DND-41 (cell line): ENCODE measurements at regions not wholly inside any gene's neighbourhood (a gene's known extent, or its start where the extent isn't known, plus 50 kb on each side); places are given as distances from the start of the nearest gene placed in this dataset.

Experiments
- ATAC-seq: fragments of 200-7000 bp; cut with Tn5 transposase; 3 replicates; pipeline ENCODE4 v1.9.1; 2021; ENCODE audit warnings: low read depth; ENCODE audit not compliant: insufficient read depth
- DNase-seq: peaks from one replicate; pipeline ENCODE4 v3.0.0-alpha.2; 2020
- H2AFZ ChIP-seq: 2 replicates; pipeline ENCODE4 v1.6.0; 2012; ENCODE audit warnings: low read depth, low read length
- H3K27ac ChIP-seq: 2 replicates; pipeline ENCODE4 v1.5.1; 2012; ENCODE audit warnings: low read length, inconsistent platforms
- H3K27me3 ChIP-seq: fragments of 200-600 bp; sonication (generic); 2 replicates; pipeline ENCODE4 v1.6.0; 2012; ENCODE audit warnings: low read length, mild to moderate bottlenecking, inconsistent platforms; ENCODE audit not compliant: insufficient read depth, poor library complexity
- H3K36me3 ChIP-seq: 2 replicates; pipeline ENCODE4 v1.5.1; 2012; ENCODE audit warnings: low read length, inconsistent platforms; ENCODE audit not compliant: insufficient read depth
- H3K4me1 ChIP-seq: 2 replicates; pipeline ENCODE4 v1.5.1; 2012; ENCODE audit warnings: mild to moderate bottlenecking, low read length; ENCODE audit not compliant: insufficient read depth
- H3K4me2 ChIP-seq: 2 replicates; pipeline ENCODE4 v1.6.0; 2012; ENCODE audit warnings: mild to moderate bottlenecking, moderate library complexity, low read length, inconsistent platforms; ENCODE audit not compliant: insufficient read depth
- H3K4me3 ChIP-seq, 2 experiments: fragments of 200-600 bp in 1 of 2; shearing (Covaris generic) in 1 of 2; 2 replicates each; pipeline ENCODE4 v1.5.1; 2012 to 2016; ENCODE audit warnings: inconsistent platforms in 2 of 2, low read length in 2 of 2, mild to moderate bottlenecking in 2 of 2, low read depth in 1 of 2, moderate library complexity in 1 of 2
- H3K79me2 ChIP-seq: 2 replicates; pipeline ENCODE4 v1.6.0; 2012; ENCODE audit warnings: low read length, inconsistent platforms; ENCODE audit not compliant: insufficient read depth
- H3K9ac ChIP-seq: 2 replicates; pipeline ENCODE4 v1.6.0; 2012; ENCODE audit warnings: low read depth, mild to moderate bottlenecking, inconsistent platforms, low read length, moderate library complexity
- H3K9me3 ChIP-seq: 2 replicates; pipeline ENCODE4 v1.5.1; 2012; ENCODE audit warnings: low read length, moderate library complexity, mild to moderate bottlenecking, inconsistent platforms; ENCODE audit not compliant: insufficient read depth, severe bottlenecking
- H4K20me1 ChIP-seq: 2 replicates; pipeline ENCODE4 v1.6.0; 2012; ENCODE audit warnings: low read length; ENCODE audit not compliant: insufficient read depth
- CTCF ChIP-seq: IDR thresholded peaks from 2 replicates; pipeline ENCODE4 v1.5.1; 2012; ENCODE audit warnings: borderline replicate concordance, low read length, moderate library complexity, mild to moderate bottlenecking; ENCODE audit not compliant: poor library complexity, severe bottlenecking; ENCODE audit errors: extremely low read depth
- EZH2 ChIP-seq: IDR thresholded peaks from 3 replicates; pipeline ENCODE4 v1.6.1; 2012; ENCODE audit warnings: borderline replicate concordance, low read depth, mild to moderate bottlenecking, moderate library complexity, low read length, inconsistent platforms; ENCODE audit not compliant: severe bottlenecking

DNA sequence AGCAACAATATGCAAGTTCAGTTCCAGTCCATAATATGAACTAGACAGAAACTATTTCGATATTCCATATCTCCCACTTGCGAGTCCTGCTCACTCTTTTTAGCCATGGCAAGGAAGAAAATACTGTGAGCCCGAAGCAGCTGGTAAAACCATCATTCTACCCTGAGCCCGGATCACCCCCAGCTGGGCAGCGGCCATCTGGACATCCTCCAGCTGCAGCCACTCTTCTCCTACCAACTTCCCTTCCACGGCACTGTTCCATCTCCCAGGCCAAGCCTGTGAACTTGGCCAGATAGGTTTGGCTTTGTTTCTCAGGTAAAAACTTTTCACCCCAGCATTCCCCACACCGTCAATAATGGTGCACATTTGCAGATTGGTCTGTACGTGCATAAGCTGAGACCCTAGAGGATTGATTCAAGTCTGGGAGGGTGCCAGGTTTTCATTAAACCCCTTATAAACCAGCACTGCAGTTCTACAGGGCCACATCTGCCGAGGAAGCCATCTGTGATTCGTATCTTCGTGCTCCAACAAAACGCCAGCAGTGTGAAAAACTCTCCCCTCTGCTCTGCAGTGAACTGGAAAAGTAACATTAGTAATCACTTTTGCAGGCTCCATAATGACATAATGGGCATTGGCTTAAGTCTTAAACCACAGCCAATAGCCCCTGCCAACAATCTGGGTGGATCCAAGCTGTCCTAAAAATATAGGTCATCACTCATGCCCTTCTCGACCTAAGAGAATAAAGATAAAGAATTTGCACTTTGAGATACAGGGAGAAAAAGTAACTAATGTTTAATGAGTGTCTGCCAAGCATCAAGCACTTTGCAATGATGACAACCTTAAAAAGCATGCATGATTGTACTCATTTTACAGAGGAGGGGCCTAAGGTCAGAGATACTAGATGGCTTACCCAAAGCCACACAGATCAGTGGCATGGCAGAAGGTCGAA is 205.1 kb downstream of the PLPP3 start:
- TF ChIP-seq CTCF (no peak), EZH2 (no peak)
- no peaks in the 10 kb centered on the region for H4K20me1 ChIP-seq
- no peaks in the 10 kb centered on the region for H3K79me2 ChIP-seq
- no peak overlapping the region for H3K9ac ChIP-seq
- no peaks in the 10 kb centered on the region for H3K27me3 ChIP-seq
- no peak overlapping the region for H2AFZ ChIP-seq
- H3K4me3 ChIP-seq: no peak overlapping the region
- H3K4me1 ChIP-seq: peaks cover 9% of the 10 kb centered on the region
- DNase-seq: no peak
- no peaks in the 10 kb centered on the region for H3K36me3 ChIP-seq
- no peaks in the 10 kb centered on the region for H3K9me3 ChIP-seq
- no peak overlapping the region for H3K27ac ChIP-seq
- no peak overlapping the region for H3K4me2 ChIP-seq
- no peak for ATAC-seq

GRCh38 chr1:56370513-56370912 is 208.8 kb downstream of the PLPP3 start:
- ATAC-seq (no peak), DNase-seq (no peak)
- Histone ChIP-seq H4K20me1 (no peaks in the 10 kb centered on the region), H3K27me3 (no peaks in the 10 kb centered on the region), H3K79me2 (no peaks in the 10 kb centered on the region), H3K36me3 (no peaks in the 10 kb centered on the region), H3K27ac (no peak overlapping the region), H3K4me2 (no peak overlapping the region), H3K9ac (no peak overlapping the region), H3K4me3 (no peak overlapping the region), H3K9me3 (no peaks in the 10 kb centered on the region), H2AFZ (no peak overlapping the region), H3K4me1 (no peaks in the 10 kb centered on the region)
- TF ChIP-seq EZH2: no peak
- TF ChIP-seq CTCF: no peak

DNA sequence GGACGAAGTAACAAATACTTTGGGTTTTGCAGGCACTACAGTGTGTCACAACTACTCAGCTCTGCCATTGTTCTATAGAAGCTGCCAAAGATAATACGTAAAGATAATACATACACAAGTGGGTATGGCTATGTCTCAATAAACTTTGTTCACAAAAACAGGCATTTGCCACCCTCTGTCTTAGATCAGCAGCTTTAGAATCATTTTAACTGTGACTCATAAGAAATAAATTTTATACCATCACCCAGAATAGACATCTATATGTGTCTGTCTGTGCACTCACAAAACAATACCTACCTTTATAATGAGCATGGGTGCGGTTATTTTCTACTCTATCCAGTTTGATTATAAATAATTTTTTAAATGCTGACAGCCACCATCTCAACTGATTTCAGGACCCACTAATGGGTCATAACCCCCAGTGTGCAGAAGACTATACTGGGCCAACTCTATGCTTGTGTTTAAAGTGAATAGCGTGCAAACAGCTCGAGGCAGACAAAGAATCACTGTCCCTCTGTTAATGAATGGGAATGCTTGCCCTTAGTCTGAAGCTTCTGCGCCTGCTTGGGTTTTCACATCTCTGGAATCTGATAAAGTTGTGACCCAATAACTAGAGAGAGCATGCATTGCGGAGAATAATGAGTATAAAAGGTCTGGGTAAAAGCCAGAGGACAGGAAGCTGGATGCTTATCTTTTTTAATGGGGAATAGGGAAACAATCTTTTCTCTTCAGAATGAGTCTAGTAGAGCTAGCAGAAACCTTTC is 216.2 kb downstream of the PLPP3 start:
- Histone ChIP-seq H2AFZ (no peak overlapping the region), H3K4me1 (no peaks in the 10 kb centered on the region), H3K36me3 (no peaks in the 10 kb centered on the region), H3K27ac (no peak overlapping the region), H3K79me2 (no peaks in the 10 kb centered on the region), H3K9ac (no peak overlapping the region), H4K20me1 (no peaks in the 10 kb centered on the region), H3K4me2 (no peak overlapping the region), H3K27me3 (no peaks in the 10 kb centered on the region), H3K9me3 (no peaks in the 10 kb centered on the region), H3K4me3 (no peak overlapping the region)
- TF ChIP-seq EZH2 (no peak), CTCF (no peak)
- DNase-seq (no peak), ATAC-seq (no peak)
